ENCODE measurements at regions not wholly inside any gene's neighbourhood (a gene's known extent, or its start where the extent isn't known, plus 50 kb on each side); places are given as distances from the start of the nearest gene placed in this dataset.
"Not testable (repeated sequence)": the region's sequence is repeated elsewhere in the genome, so short reads cannot be mapped to it uniquely, and the experiment has no call there.

GRCh38 chr1:116851189-116851588 lies 58.5 kb upstream of the PTGFRN start:
- not testable (repeated sequence) for DNase-seq (ENCODE audit: low spot score)

- no peak for DNase-seq (ENCODE audit: low spot score)
These were observed 57.9 kb upstream of the PTGFRN start for GRCh38 chr1:116851846-116852245.

- no peak for DNase-seq (ENCODE audit: low spot score)
These were observed 57.3 kb upstream of the PTGFRN start for GRCh38 chr1:116852367-116852766.

DNA sequence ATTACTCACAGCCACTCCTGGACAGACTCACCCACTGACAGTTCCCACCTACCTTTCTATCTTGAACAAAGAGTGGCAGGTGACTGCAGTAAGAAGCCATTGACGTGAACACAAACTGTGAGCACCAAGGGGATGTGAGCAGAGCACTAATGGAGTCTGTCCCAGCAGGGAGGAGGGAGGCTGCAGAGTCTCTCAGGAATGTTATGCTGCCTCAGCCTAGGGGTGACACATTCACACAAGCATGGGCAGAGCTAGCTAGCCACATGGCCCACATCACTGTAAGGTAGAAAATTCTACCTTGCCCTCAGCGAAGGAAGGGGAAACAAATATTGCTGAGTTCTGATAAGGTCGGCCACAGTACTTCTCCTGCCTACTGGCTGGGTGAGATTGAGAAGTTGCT lies 56.8 kb upstream of the PTGFRN start:
- no peak for DNase-seq (ENCODE audit: low spot score)

- DNase-seq (ENCODE audit: low spot score), result peak; percentile 73
These were observed 55.9 kb upstream of the PTGFRN start for GRCh38 chr1:116853680-116854402.

DNA sequence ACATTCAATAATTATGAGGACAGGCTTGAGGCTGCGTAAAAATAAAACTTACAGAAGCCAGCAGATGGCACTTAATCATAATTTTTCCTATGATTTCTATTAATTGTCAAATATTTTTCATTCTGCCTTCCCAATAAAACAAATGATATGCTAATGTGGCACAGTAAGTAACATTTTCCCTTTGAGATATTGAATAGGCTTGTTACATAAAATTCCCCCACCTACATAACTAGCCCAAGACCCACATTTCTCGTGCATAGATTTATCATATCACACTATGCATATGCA lies 55.4 kb upstream of the PTGFRN start:
- no peak for DNase-seq (ENCODE audit: low spot score)

- DNase-seq (ENCODE audit: low spot score), result no peak
These were observed 55.0 kb upstream of the PTGFRN start for GRCh38 chr1:116854716-116855115.

GRCh38 chr1:116855191-116855619 lies 54.5 kb upstream of the PTGFRN start:
- DNase-seq (ENCODE audit: low spot score), result no peak

GRCh38 chr1:116855773-116856201 lies 53.9 kb upstream of the PTGFRN start:
- no peak for DNase-seq (ENCODE audit: low spot score)

DNA sequence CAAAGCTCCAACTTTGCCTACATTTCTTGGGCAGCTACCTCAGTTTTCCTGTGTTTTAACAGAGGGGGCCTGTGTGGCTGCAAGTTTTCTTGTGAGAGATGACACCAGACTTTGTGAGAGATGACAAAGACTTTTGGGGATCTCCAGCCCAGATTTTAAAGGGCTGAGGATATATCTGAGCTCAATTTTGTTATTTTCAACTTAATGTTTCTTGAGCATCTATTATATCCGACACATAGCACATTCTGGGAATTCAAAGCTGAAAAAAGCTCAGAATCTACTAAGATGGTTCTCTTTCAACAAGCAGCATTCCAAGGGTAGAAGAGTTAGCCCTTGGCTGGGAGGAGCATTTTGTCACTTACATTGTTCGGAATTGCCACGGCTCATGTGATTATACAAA lies 53.4 kb upstream of the PTGFRN start:
- DNase-seq (ENCODE audit: low spot score), result no peak

- no peak for DNase-seq (ENCODE audit: low spot score)
These were observed 52.6 kb upstream of the PTGFRN start for GRCh38 chr1:116857092-116857491.

All from ureter (tissue), 1 donor.